CD14-positive monocyte (primary cell): ENCODE measurements at regions not wholly inside any gene's neighbourhood (a gene's known extent, or its start where the extent isn't known, plus 50 kb on each side); places are given as distances from the start of the nearest gene placed in this dataset.

Experiments used
- DNase-seq, 3 donors: peaks; one replicate each; pipeline ENCODE4 v3.0.0-alpha.2; 2011 to 2022
- H2AFZ ChIP-seq: 2 replicates; pipeline ENCODE4 v1.6.0; 2012; ENCODE audit warnings: mild to moderate bottlenecking, low read depth, low read length, inconsistent platforms; ENCODE audit not compliant: insufficient read depth, poor library complexity, severe bottlenecking
- H3K27ac ChIP-seq, 2 donors: 1 replicate in 1 of 2; 2 replicates in 1 of 2; pipeline ENCODE4 v1.5.1; 2012 to 2013; ENCODE audit warnings: low read length in 2 of 2, control low read depth in 1 of 2, inconsistent platforms in 1 of 2, low read depth in 1 of 2, mild to moderate bottlenecking in 1 of 2
- H3K27me3 ChIP-seq, 2 donors: one replicate each; pipeline versions ENCODE4 v1.6.0 to v1.6.1; 2011 to 2013; ENCODE audit warnings: low read length in 2 of 2; ENCODE audit not compliant: control insufficient read depth in 2 of 2, insufficient read depth in 2 of 2
- H3K36me3 ChIP-seq, 2 donors: replicated peaks in 1 of 2; 1 replicate in 1 of 2; 2 replicates in 1 of 2; pipeline versions ENCODE4 v1.5.1 to v1.6.1; 2012 to 2013; ENCODE audit warnings: low read length in 2 of 2, control low read depth in 1 of 2, inconsistent platforms in 1 of 2, mild to moderate bottlenecking in 1 of 2; ENCODE audit not compliant: insufficient read depth in 2 of 2, control insufficient read depth in 1 of 2
- H3K4me1 ChIP-seq, 2 donors: 1 replicate in 1 of 2; 2 replicates in 1 of 2; pipeline versions ENCODE4 v1.5.1 to v1.6.1; 2012 to 2013; ENCODE audit warnings: low read length in 2 of 2, control low read depth in 1 of 2, inconsistent platforms in 1 of 2, mild to moderate bottlenecking in 1 of 2, moderate library complexity in 1 of 2; ENCODE audit not compliant: insufficient read depth in 2 of 2, control insufficient read depth in 1 of 2
- H3K4me2 ChIP-seq: replicated peaks from 2 replicates; pipeline ENCODE3; 2012; ENCODE audit warnings: low read length, moderate library complexity, mild to moderate bottlenecking; ENCODE audit not compliant: poor library complexity, severe bottlenecking; ENCODE audit errors: extremely low read depth
- H3K4me3 ChIP-seq, 3 experiments: fragments of 200-600 bp in 1 of 3; sonication (generic) in 1 of 3; replicated peaks in 1 of 3; 1 replicate in 2 of 3; 2 replicates in 1 of 3; pipeline ENCODE4 v1.5.1; 2011 to 2013; ENCODE audit warnings: low read length in 3 of 3, mild to moderate bottlenecking in 3 of 3, control low read depth in 2 of 3, low read depth in 2 of 3, inconsistent platforms in 1 of 3, moderate library complexity in 1 of 3
- H3K79me2 ChIP-seq: 2 replicates; pipeline ENCODE4 v1.6.0; 2012; ENCODE audit warnings: mild to moderate bottlenecking, control low read depth, inconsistent platforms, low read length, moderate library complexity; ENCODE audit not compliant: insufficient read depth
- H3K9ac ChIP-seq: 2 replicates; pipeline ENCODE4 v1.6.0; 2017; ENCODE audit warnings: low read length, mild to moderate bottlenecking; ENCODE audit not compliant: insufficient read depth, poor library complexity, severe bottlenecking
- H3K9me3 ChIP-seq, 2 donors: replicated peaks in 1 of 2; 1 replicate in 1 of 2; 2 replicates in 1 of 2; pipeline versions ENCODE4 v1.5.1 to v1.6.1; 2012 to 2013; ENCODE audit warnings: low read length in 2 of 2, control low read depth in 1 of 2; ENCODE audit not compliant: control insufficient read depth in 1 of 2, insufficient read depth in 1 of 2
- H4K20me1 ChIP-seq: 2 replicates; pipeline ENCODE4 v1.6.0; 2012; ENCODE audit warnings: mild to moderate bottlenecking, low read length, control low read depth, moderate library complexity; ENCODE audit not compliant: insufficient read depth
- H3K27ac Mint-ChIP-seq, 7 donors: one replicate each; pipeline ENCODE4 v1.8.0; 2020; ENCODE audit warnings: mild to moderate bottlenecking in 7 of 7, mixed read lengths in 7 of 7, moderate library complexity in 6 of 7, inconsistent platforms in 2 of 7
- H3K27me3 Mint-ChIP-seq, 3 donors: one replicate each; pipeline ENCODE4 v1.8.0; 2021 to 2022; ENCODE audit warnings: low read depth in 3 of 3, mild to moderate bottlenecking in 3 of 3, mixed read lengths in 3 of 3, moderate library complexity in 3 of 3, inconsistent platforms in 1 of 3
- H3K36me3 Mint-ChIP-seq, 2 donors: one replicate each; pipeline ENCODE4 v1.8.0; 2020; ENCODE audit warnings: mixed read lengths in 2 of 2, inconsistent platforms in 1 of 2, mild to moderate bottlenecking in 1 of 2
- H3K4me1 Mint-ChIP-seq: one replicate; pipeline ENCODE4 v1.8.0; 2020; ENCODE audit warnings: mild to moderate bottlenecking, mixed read lengths
- H3K4me3 Mint-ChIP-seq, 2 donors: one replicate each; pipeline ENCODE4 v1.8.0; 2020; ENCODE audit warnings: mild to moderate bottlenecking in 2 of 2, mixed read lengths in 2 of 2, moderate library complexity in 1 of 2
- H3K9me3 Mint-ChIP-seq, 7 donors: one replicate each; pipeline ENCODE4 v1.8.0; 2020 to 2022; ENCODE audit warnings: mixed read lengths in 7 of 7, mild to moderate bottlenecking in 6 of 7, moderate library complexity in 6 of 7, inconsistent platforms in 2 of 7
- WGBS: methylation state at CpG from one replicate; pipeline ENCODE4 v1.1.5; 2013; ENCODE audit warnings: missing lambda C conversion rate; ENCODE audit not compliant: insufficient coverage; 5-methylcytosine and 5-hydroxymethylcytosine counted together
- intact Hi-C, 2 donors: fragments of 100-400 bp; cut with micrococcal nuclease; formaldehyde crosslinking; loops; one replicate each; pipeline versions ENCODE4 v1.15.0 to v1.15.1; 2023
- TF ChIP-seq, protein P1 (sequence below): fragments of 200-600 bp; IDR thresholded peaks from one replicate; pipeline ENCODE4 v1.8.0; 2022; ENCODE audit warnings: antibody characterized with exemption, mild to moderate bottlenecking

DNA sequence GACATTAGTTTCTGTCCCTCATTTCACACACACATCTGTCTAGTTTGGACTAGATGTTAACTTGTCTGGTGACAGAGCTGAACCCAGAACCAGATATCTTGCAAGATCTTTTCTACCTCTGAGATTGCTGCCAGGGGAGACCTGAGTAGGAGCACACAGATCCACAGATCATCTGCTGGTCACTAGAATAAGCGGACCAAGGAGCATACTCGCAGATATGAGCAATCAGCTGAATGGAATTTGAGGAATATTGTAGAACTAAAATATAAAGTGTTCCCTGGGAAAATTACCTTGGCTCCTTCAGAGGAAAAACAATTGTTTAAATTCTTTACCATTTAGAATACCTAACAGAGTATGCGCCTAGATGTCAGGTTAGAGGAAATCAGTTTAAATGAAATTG is 90.7 kb downstream of the TNFSF18 start:
- H3K4me2 ChIP-seq, result no peak overlapping the region
- no peaks in the 10 kb centered on the region for H3K79me2 ChIP-seq
- no peak overlapping the region for H3K27ac Mint-ChIP-seq
- H3K36me3 Mint-ChIP-seq, result no peaks in the 10 kb centered on the region
- H3K27me3 ChIP-seq, result no peaks in the 10 kb centered on the region
- peaks cover 0 to 4% (median 0%) of the 10 kb centered on the region in 7 donors for H3K9me3 Mint-ChIP-seq
- no peak overlapping the region for H3K4me3 Mint-ChIP-seq
- peaks cover 0 to 2% (median 0%) of the 10 kb centered on the region in 3 donors for H3K27me3 Mint-ChIP-seq
- H3K4me3 ChIP-seq, result no peak overlapping the region
- TF ChIP-seq, protein P1, sequence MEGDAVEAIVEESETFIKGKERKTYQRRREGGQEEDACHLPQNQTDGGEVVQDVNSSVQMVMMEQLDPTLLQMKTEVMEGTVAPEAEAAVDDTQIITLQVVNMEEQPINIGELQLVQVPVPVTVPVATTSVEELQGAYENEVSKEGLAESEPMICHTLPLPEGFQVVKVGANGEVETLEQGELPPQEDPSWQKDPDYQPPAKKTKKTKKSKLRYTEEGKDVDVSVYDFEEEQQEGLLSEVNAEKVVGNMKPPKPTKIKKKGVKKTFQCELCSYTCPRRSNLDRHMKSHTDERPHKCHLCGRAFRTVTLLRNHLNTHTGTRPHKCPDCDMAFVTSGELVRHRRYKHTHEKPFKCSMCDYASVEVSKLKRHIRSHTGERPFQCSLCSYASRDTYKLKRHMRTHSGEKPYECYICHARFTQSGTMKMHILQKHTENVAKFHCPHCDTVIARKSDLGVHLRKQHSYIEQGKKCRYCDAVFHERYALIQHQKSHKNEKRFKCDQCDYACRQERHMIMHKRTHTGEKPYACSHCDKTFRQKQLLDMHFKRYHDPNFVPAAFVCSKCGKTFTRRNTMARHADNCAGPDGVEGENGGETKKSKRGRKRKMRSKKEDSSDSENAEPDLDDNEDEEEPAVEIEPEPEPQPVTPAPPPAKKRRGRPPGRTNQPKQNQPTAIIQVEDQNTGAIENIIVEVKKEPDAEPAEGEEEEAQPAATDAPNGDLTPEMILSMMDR, result no peak
- DNase-seq, result no peak
- intact Hi-C loops, result no loop called here
- H3K4me1 ChIP-seq, result no peaks in the 10 kb centered on the region
- no peaks in the 10 kb centered on the region for H3K36me3 ChIP-seq
- H3K4me1 Mint-ChIP-seq, result peaks cover 4% of the 10 kb centered on the region
- H4K20me1 ChIP-seq, result no peaks in the 10 kb centered on the region
- no peak overlapping the region for H3K27ac ChIP-seq
- no peak overlapping the region for H3K9ac ChIP-seq
- H3K9me3 ChIP-seq, result no peaks in the 10 kb centered on the region
- no CpG with 5 or more reads among the region's 3 CpGs for WGBS
- H2AFZ ChIP-seq, result no peak overlapping the region

DNA sequence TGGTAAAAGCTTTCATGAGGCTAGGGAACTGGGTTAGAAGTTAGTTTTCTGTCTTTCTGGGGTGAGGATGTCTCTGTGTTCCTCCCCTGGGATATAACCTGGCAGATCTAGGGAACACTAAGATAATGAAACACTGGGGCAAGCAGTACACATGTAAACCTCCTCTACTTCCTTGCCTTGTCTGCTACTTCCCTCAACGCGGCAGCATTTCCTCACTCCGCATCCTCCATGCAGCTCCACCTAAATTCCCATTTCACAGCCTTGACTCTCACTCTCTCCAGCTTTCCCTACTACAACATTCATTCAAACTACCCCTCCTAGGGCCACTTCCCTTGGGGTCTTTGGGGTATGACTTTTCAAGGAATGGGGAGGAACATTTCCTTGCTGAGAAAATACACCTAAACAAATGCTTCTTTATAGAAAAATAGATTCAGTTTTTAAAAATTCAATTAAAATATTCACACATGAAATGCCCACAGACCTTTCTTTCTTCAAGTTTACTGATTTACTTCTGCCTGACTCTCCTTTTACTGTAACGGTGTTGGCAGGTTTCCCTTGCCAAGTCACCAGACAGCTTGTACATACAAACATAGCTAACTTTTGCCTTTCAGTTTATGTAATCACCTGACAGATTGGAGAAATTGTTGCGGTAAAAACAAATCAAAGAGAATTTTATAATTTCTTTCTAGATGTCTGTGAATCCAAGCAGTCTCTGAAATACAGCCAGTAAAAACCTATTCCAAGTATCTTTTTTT is 90.1 kb downstream of the TNFSF18 start:
- no peak overlapping the region for H3K4me3 ChIP-seq
- peaks cover 4% of the 10 kb centered on the region for H3K4me1 Mint-ChIP-seq
- H3K36me3 ChIP-seq, result no peaks in the 10 kb centered on the region
- H2AFZ ChIP-seq, result no peak overlapping the region
- peaks cover 0 to 4% (median 0%) of the 10 kb centered on the region in 7 donors for H3K9me3 Mint-ChIP-seq
- peaks cover 0 to 2% (median 0%) of the 10 kb centered on the region in 3 donors for H3K27me3 Mint-ChIP-seq
- H3K27me3 ChIP-seq, result no peaks in the 10 kb centered on the region
- no peaks in the 10 kb centered on the region for H3K4me1 ChIP-seq
- no peak overlapping the region for H3K27ac Mint-ChIP-seq
- H3K36me3 Mint-ChIP-seq, result no peaks in the 10 kb centered on the region
- intact Hi-C loops, result no loop called here
- DNase-seq, result peak in 1 of 3 donors; percentile 8
- H4K20me1 ChIP-seq, result no peaks in the 10 kb centered on the region
- no peak overlapping the region for H3K27ac ChIP-seq
- H3K9me3 ChIP-seq, result no peaks in the 10 kb centered on the region
- no peaks in the 10 kb centered on the region for H3K79me2 ChIP-seq
- no peak overlapping the region for H3K4me3 Mint-ChIP-seq
- H3K9ac ChIP-seq, result no peak overlapping the region
- TF ChIP-seq, protein P1, result no peak
- H3K4me2 ChIP-seq, result no peak overlapping the region
- 48% methylated on average over 4 of the region's 5 CpGs for WGBS
